OCI-LY7 (cell line): ENCODE measurements at regions not wholly inside any gene's neighbourhood (a gene's known extent, or its start where the extent isn't known, plus 50 kb on each side); places are given as distances from the start of the nearest gene placed in this dataset.

ENCODE experiments used
- BruUV-seq: library from RNA; stranded (reverse); fragments of 400-500 nt; replicated peaks from 2 replicates; lab custom pipeline; 2021; lab: Mats Ljungman, UMichigan
- CTCF ChIA-PET: fragments of 300-600 bp; sonication (Branson Sonifier 250); formaldehyde crosslinking; loops from one replicate; lab custom pipeline; 2022; ENCODE audit warnings: antibody characterized with exemption; ENCODE audit not compliant: unreplicated experiment; lab: Charles Lee
- POLR2A ChIA-PET: fragments of 300-600 bp; sonication (Branson Sonifier 250); formaldehyde crosslinking; loops from one replicate; lab custom pipeline; 2022; ENCODE audit warnings: antibody characterized with exemption; lab: Charles Lee
- DNase-seq: peaks from one replicate; pipeline ENCODE4 v3.0.0-alpha.2; 2015; ENCODE audit warnings: low spot score
- H2AFZ ChIP-seq: fragments of 200-600 bp; sonication (generic), shearing (Covaris generic); 2 replicates; pipeline ENCODE4 v1.6.1; 2014; ENCODE audit warnings: mild to moderate bottlenecking, antibody characterized with exemption, low read length, moderate library complexity
- H3K27ac ChIP-seq: fragments of 200-600 bp; sonication (generic); 2 replicates; pipeline ENCODE4 v1.5.1; 2014; ENCODE audit warnings: mixed run types, low read depth, mild to moderate bottlenecking, moderate library complexity, low read length, inconsistent platforms; ENCODE audit not compliant: poor library complexity, severe bottlenecking
- H3K36me3 ChIP-seq: fragments of 200-600 bp; sonication (generic); 2 replicates; pipeline ENCODE4 v1.6.1; 2014; ENCODE audit warnings: mild to moderate bottlenecking, antibody characterized with exemption, low read length, moderate library complexity, mixed read lengths; ENCODE audit not compliant: insufficient read depth
- H3K4me1 ChIP-seq: fragments of 200-600 bp; sonication (generic); 2 replicates; pipeline ENCODE4 v1.5.1; 2014; ENCODE audit warnings: mild to moderate bottlenecking, low read length; ENCODE audit not compliant: insufficient read depth, poor library complexity, severe bottlenecking
- H3K4me2 ChIP-seq: fragments of 200-600 bp; sonication (generic); 2 replicates; pipeline ENCODE4 v1.6.1; 2014; ENCODE audit warnings: mild to moderate bottlenecking, low read length
- H3K4me3 ChIP-seq: fragments of 200-600 bp; sonication (generic); 2 replicates; pipeline ENCODE4 v1.5.1; 2014; ENCODE audit warnings: mild to moderate bottlenecking, low read depth, low read length; ENCODE audit not compliant: poor library complexity, severe bottlenecking
- H3K79me2 ChIP-seq: fragments of 200-600 bp; sonication (generic); 2 replicates; pipeline ENCODE4 v1.6.1; 2016; ENCODE audit warnings: low read depth, mild to moderate bottlenecking, low read length, moderate library complexity, mixed read lengths; ENCODE audit not compliant: insufficient read depth
- H3K9me2 ChIP-seq: fragments of 200-600 bp; sonication (generic); 2 replicates; pipeline ENCODE4 v1.6.1; 2016; ENCODE audit warnings: mild to moderate bottlenecking, low read length, mixed read lengths; ENCODE audit not compliant: insufficient read depth
- H3K9me3 ChIP-seq: fragments of 200-600 bp; sonication (generic); 2 replicates; pipeline ENCODE4 v1.6.1; 2014; ENCODE audit warnings: mild to moderate bottlenecking, mixed run types, low read length, mixed read lengths
- H4K20me1 ChIP-seq: fragments of 200-600 bp; sonication (generic); 2 replicates; pipeline ENCODE4 v1.6.1; 2014; ENCODE audit warnings: mild to moderate bottlenecking, antibody characterized with exemption, low read length, moderate library complexity, mixed read lengths; ENCODE audit not compliant: insufficient read depth
- EZH2phosphoT487 ChIP-seq: fragments of 200-600 bp; sonication (generic); IDR thresholded peaks from 2 replicates; pipeline ENCODE4 v1.6.1; 2018; ENCODE audit warnings: low read depth, borderline replicate concordance, mild to moderate bottlenecking, mixed run types, antibody characterized with exemption, low read length, moderate library complexity, mixed read lengths
- intact Hi-C: fragments of 100-400 bp; cut with micrococcal nuclease; formaldehyde crosslinking; loops from one replicate; pipeline ENCODE4 v1.10.0; 2022; ENCODE audit not compliant: unreplicated experiment
- TF ChIP-seq, protein P1 (sequence below): fragments of 200-600 bp; sonication (generic); conservative IDR thresholded peaks from 2 replicates; pipeline ENCODE4 v1.5.1; 2014; ENCODE audit warnings: mild to moderate bottlenecking, antibody characterized with exemption, low read length, moderate library complexity, mixed read lengths

DNA sequence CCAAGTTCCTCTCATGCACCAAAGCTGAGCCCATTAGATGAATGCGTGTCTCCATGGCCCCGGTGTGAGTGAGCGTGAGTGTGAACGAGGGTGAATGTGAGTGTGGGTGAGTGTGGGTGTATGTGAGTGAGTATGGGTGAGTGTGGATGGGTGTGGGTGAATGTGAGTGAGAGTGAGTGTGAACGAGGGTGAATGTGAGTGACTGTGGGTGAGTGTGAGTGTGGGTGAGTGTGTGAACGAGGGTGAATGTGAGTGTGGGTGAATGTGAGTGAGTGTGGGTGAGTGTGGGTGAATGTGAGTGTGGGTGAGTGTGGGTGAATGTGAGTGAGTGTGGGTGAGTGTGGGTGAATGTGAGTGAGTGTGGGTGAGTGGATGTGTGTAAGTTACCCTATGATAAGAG lies 1521.8 kb upstream of the TENM3 start:
- H3K4me1 ChIP-seq: no peaks in the 10 kb centered on the region
- intact Hi-C loops: no loop called here
- no peak overlapping the region for H3K27ac ChIP-seq
- ChIA-PET POLR2A (no interaction called here), CTCF (no interaction called here)
- H3K4me3 ChIP-seq: no peak overlapping the region
- H3K79me2 ChIP-seq: no peaks in the 10 kb centered on the region
- BruUV-seq: no TSS peak
- TF ChIP-seq EZH2phosphoT487: no peak
- TF ChIP-seq, protein P1, sequence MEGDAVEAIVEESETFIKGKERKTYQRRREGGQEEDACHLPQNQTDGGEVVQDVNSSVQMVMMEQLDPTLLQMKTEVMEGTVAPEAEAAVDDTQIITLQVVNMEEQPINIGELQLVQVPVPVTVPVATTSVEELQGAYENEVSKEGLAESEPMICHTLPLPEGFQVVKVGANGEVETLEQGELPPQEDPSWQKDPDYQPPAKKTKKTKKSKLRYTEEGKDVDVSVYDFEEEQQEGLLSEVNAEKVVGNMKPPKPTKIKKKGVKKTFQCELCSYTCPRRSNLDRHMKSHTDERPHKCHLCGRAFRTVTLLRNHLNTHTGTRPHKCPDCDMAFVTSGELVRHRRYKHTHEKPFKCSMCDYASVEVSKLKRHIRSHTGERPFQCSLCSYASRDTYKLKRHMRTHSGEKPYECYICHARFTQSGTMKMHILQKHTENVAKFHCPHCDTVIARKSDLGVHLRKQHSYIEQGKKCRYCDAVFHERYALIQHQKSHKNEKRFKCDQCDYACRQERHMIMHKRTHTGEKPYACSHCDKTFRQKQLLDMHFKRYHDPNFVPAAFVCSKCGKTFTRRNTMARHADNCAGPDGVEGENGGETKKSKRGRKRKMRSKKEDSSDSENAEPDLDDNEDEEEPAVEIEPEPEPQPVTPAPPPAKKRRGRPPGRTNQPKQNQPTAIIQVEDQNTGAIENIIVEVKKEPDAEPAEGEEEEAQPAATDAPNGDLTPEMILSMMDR: no peak
- H4K20me1 ChIP-seq: no peaks in the 10 kb centered on the region
- no peak overlapping the region for H2AFZ ChIP-seq
- no peak overlapping the region for H3K4me2 ChIP-seq
- H3K36me3 ChIP-seq: no peaks in the 10 kb centered on the region
- H3K9me2 ChIP-seq: no peaks in the 10 kb centered on the region
- no peak for DNase-seq
- H3K9me3 ChIP-seq: peaks cover 4% of the 10 kb centered on the region; the same call in 1 of the 2 replicates

DNA sequence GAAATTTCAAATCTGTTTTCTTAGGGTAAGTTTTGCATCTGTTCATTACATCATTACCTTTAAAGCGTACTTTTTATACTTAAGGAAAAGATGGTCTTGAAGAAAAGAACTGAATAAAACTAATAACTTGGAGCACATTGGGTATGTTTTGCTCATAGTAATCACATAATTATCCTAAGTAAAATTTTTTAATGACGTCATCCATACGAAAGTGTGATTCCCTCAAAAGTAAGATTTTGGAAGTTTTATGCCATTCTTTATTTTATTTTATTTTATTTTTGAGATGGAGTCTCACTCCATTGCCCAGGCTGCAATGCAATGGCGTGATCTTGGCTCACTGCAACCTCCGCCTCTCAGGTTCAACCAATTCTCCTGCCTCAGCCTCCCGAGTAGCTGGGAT lies 1516.6 kb upstream of the TENM3 start:
- ChIA-PET CTCF (no interaction called here), POLR2A (no interaction called here)
- H3K4me2 ChIP-seq: no peak overlapping the region
- H3K4me1 ChIP-seq: no peaks in the 10 kb centered on the region
- no peak for TF ChIP-seq EZH2phosphoT487
- TF ChIP-seq, protein P1: no peak
- peaks cover 20% of the 10 kb centered on the region for H3K36me3 ChIP-seq
- no TSS peak for BruUV-seq
- no peak overlapping the region for H3K27ac ChIP-seq
- intact Hi-C loops: no loop called here
- no peak overlapping the region for H3K4me3 ChIP-seq
- peaks cover 21% of the 10 kb centered on the region; the same call in 1 of the 2 replicates for H3K9me3 ChIP-seq
- no peaks in the 10 kb centered on the region for H4K20me1 ChIP-seq
- H3K9me2 ChIP-seq: no peaks in the 10 kb centered on the region
- H2AFZ ChIP-seq: no peak overlapping the region
- H3K79me2 ChIP-seq: no peaks in the 10 kb centered on the region
- no peak for DNase-seq

DNA sequence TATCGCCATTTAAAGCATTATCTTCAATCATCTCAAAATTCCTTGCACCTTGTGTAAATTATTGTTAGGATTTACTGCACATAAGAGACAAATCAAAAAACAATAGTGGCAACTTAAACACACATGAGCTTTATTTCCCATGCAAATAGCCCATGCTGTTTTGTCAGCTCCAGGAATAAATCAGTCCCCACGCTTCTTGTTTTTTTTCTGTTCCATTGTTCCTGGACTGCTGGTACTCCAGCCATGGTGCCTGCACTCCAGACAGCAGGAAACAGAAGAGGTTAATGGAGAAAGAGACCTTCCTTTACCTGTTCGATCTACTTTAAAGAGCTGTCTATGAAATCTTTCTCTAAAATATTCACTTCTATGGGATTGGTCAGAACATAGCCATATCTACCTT lies 1515.7 kb upstream of the TENM3 start:
- no peak overlapping the region for H2AFZ ChIP-seq
- peaks cover 29% of the 10 kb centered on the region for H3K36me3 ChIP-seq
- CTCF ChIA-PET: no interaction called here
- no peak overlapping the region for H3K4me2 ChIP-seq
- no peaks in the 10 kb centered on the region for H3K79me2 ChIP-seq
- H4K20me1 ChIP-seq: no peaks in the 10 kb centered on the region
- no peak overlapping the region for H3K27ac ChIP-seq
- DNase-seq: no peak
- H3K9me3 ChIP-seq: peaks cover 30% of the 10 kb centered on the region; the same call in 1 of the 2 replicates
- no peak for TF ChIP-seq EZH2phosphoT487
- TF ChIP-seq, protein P1: no peak
- POLR2A ChIA-PET: interaction anchor here (0.9 to 1.0 kb wide), 2 partner anchors 11 to 22 kb away, joined by 3 read pairs; no protein-coding TSS in a partner anchor
- intact Hi-C loops: no loop called here
- no peak overlapping the region for H3K4me3 ChIP-seq
- BruUV-seq: no TSS peak
- peaks cover 2% of the 10 kb centered on the region for H3K4me1 ChIP-seq
- H3K9me2 ChIP-seq: no peaks in the 10 kb centered on the region
